NCI-H1694 treated with DMSO at 0.1 percent for 48 hours (cell line): ENCODE measurements at regions not wholly inside any gene's neighbourhood (a gene's known extent, or its start where the extent isn't known, plus 50 kb on each side); places are given as distances from the start of the nearest gene placed in this dataset.
"Not testable (repeated sequence)": the region's sequence is repeated elsewhere in the genome, so short reads cannot be mapped to it uniquely, and the experiment has no call there.

ENCODE experiments used
- DNase-seq: peaks from one replicate; lab custom pipeline; 2025; lab: John Stamatoyannopoulos, UW

DNA sequence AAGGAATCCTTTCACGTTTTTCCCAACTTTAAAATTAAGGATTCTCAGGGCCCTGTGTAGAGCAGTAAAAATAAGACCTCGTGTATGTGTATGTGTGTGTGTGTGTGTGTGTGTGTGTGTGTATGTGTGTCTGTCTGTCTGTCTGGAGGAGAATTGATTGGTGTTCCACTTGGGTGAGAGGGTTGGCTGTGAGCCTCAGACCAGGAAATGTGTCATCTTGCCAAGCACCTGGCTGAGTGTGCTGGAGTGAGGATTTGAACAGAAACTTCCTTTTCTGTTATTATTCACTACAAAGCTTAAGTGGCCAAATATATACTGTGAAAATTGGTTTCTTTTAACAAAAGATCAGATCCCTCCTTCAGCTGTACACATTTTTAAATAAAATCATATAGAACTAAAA, 103.6 kb upstream of the NUDT6 start:
- not testable (repeated sequence) for DNase-seq

- DNase-seq: no peak
Measured at GRCh38 chr4:123031664-123032063, 109.3 kb upstream of the NUDT6 start.

DNA sequence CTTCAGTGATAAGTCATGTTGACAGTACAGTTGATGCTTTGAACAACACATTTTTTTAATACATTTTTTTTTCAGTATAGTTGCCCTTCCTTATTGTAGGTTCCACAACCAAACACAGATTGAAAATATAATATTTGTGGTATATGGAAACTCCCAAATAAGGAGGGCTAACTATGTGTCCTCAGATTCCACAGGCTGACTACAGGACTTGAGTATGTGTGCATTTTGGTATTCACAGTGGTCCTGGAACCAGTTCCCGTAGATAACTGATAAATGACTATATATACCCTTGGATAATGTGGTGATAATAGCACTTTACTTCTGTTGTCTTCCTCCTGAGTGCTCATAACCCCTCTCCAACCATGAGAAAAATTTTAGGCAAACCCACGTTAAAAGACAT, 111.6 kb upstream of the NUDT6 start:
- no peak for DNase-seq

- DNase-seq: no peak
Measured at GRCh38 chr4:123035239-123035638, 112.8 kb upstream of the NUDT6 start.

GRCh38 chr4:123037804-123038203, 115.4 kb upstream of the NUDT6 start:
- DNase-seq: no peak

- no peak for DNase-seq
Measured at GRCh38 chr4:123042095-123042494, 119.7 kb upstream of the NUDT6 start.

- DNase-seq: no peak
Measured at GRCh38 chr4:123043013-123043412, 120.6 kb upstream of the NUDT6 start.

GRCh38 chr4:123043793-123044425, 121.5 kb upstream of the NUDT6 start:
- DNase-seq: no peak

- DNase-seq: no peak
Measured at GRCh38 chr4:123046096-123046495, 123.7 kb upstream of the NUDT6 start.

DNA sequence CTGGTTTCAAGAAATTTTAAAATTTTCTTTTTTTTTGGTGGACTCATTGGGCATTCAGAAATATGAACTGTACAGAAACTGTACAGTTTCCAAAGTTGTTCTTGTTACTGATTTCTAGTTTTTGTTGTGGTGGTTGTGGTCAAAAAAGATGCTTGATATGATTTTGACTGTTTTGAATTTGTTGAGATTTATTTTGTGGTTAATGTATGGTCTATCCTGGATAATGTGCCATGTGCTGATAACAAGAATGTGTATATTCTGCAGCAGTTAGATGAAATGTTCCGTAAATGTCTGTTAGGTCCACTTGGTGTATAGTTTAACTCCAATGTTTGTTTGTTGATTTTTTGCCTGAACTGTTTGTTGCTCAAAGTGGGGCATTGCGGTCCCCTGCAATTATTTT, 127.6 kb upstream of the NUDT6 start:
- DNase-seq: no peak

DNA sequence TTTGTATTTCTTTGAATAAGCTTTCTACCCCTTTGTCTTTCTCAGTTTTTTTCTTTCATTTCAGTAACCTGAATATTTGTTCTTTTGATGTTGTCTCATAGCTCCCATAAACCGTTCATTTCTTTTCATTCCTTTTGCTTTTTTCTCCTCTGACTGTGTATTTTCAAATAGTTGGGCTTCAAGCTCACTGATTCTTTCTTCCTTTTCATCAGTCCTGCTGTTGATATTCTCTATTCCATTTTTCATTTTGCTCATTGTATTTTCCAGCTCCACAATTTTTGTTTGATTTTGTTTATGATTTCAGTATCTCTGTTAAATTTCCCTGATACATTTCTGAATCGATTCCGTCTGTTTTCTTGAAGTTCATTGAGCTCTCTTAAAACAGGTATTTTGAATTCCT, 129.6 kb upstream of the NUDT6 start:
- no peak for DNase-seq

DNA sequence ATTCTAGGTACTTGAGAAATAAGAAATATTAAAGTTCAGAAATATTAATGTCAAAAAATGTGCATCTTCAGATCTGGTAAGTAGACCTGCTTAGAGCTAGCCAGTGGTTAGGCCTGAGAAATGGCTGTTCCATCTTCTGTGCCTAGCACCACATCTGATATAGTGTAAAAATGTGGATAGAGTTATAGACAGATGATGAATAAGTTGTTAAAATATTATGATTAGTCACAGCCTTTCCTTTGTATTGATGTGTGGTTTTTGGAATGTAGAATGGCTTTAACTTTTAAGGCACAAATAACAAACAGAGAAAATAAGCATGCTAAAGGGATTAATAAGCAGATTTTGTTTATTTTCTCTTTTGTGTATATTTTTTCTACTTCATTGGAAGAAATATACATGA, 133.5 kb upstream of the NUDT6 start:
- DNase-seq: no peak

GRCh38 chr4:123060039-123060770, 137.8 kb upstream of the NUDT6 start:
- no peak for DNase-seq

GRCh38 chr4:123064390-123064789, 142.0 kb upstream of the NUDT6 start:
- DNase-seq: no peak

DNA sequence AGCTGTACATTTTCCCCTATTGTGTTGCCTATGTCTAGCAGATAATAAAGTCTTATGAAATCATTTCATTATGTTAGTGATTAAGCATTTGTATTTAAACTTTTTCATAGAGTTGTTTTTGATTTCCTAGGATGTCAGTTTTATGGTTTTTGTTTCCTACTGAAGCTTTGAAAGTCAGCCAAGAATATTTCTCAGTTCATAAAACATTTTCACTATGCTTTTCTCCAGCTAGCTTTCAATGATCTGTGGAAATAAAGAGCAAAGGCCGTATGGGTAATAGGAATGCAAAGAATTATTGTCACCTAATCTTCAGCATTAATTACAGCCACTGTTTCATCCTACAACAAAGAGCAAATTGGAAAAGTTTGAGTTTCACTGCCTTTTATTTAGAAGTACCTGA, 145.7 kb upstream of the NUDT6 start:
- DNase-seq: no peak

DNA sequence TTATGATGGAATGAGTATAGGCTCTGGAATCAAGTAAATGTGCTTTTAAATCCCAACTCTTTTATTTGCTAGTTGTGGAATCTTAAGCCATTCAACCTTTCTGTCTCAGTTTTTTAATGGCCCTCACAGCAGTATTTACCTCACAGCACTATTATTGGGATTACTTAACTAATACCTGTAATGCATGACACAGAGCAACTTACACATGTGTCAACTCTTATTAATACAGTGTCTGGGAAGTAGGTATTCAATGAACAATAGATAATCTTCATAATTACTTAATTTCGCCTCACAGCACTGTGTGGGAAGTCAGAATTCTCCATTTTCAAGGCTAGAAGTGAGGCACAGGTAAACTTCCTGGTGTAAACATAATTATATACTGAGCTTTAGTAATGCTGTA, 149.7 kb upstream of the NUDT6 start:
- no peak for DNase-seq

GRCh38 chr4:123073650-123074049, 151.3 kb upstream of the NUDT6 start:
- DNase-seq: no peak

DNA sequence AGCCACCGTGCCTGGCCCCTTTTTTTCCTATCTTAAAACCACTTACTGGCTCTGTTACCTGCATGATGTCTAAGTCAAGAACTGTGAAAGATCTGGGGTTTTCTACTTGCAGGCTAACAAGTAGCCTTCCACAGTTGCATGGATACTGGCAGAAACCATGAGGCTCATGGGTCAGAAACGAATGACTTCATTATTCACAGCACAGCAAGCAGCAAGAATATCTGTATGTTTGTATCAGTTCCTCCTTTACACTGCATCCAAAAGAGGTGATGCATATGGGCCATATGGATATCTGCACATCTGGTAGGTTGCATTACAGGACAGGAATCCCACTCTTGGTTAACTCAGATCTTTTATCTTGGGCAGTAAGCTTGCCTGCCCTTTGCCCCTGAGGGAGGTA, 154.9 kb upstream of the NUDT6 start:
- no peak for DNase-seq

- DNase-seq: no peak
Measured at GRCh38 chr4:123081971-123082370, 159.6 kb upstream of the NUDT6 start.

- DNase-seq: no peak
Measured at GRCh38 chr4:123083646-123084045, 161.2 kb upstream of the NUDT6 start.

GRCh38 chr4:123088501-123088900, 166.1 kb upstream of the NUDT6 start:
- no peak for DNase-seq

- no peak for DNase-seq
Measured at GRCh38 chr4:123090886-123091285, 168.5 kb upstream of the NUDT6 start.

GRCh38 chr4:123092586-123092985, 170.2 kb upstream of the NUDT6 start:
- no peak for DNase-seq

DNA sequence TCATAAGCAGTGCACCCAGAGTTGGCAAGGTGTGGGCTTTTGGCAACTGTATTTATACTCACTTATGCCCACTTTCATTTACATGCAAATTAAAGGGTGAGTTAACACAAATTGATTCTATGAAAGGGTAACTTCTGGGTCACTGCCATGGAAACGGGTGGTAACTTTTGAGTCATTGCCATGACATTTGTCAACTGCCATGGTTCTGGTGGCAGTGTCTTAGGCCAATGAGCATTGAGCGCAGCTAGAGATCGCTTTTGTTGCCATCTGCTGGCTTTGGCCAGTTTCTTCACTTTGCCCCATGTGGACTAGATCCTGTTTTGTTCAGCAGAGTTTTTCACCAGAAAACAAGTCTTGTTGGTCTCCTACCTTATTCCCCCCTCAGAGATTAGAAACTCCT, 170.8 kb upstream of the NUDT6 start:
- no peak for DNase-seq
